IMR-90 (cell line): ENCODE measurements at regions not wholly inside any gene's neighbourhood (a gene's known extent, or its start where the extent isn't known, plus 50 kb on each side); places are given as distances from the start of the nearest gene placed in this dataset.

Experiments used
- ATAC-seq: fragments of 200-7000 bp; cut with Tn5 transposase; 2 replicates; pipeline ENCODE4 v1.9.1; 2020; ENCODE audit warnings: low read depth, mild to moderate bottlenecking, moderate library complexity
- BruUV-seq: library from RNA; stranded (reverse); fragments of 400-500 nt; replicated peaks from 2 replicates; lab custom pipeline; 2021; lab: Mats Ljungman, UMichigan
- CTCF ChIA-PET: fragments of 300-600 bp; formaldehyde crosslinking; extraction: SDS; loops from one replicate; lab custom pipeline; 2021; ENCODE audit warnings: antibody characterized with exemption; lab: Yijun Ruan, JAX
- POLR2A ChIA-PET: fragments of 300-600 bp; sonication (Branson Sonifier 250); formaldehyde crosslinking; loops from one replicate; lab custom pipeline; 2022; ENCODE audit warnings: antibody characterized with exemption; ENCODE audit not compliant: unreplicated experiment; lab: Charles Lee
- DNase-seq: peaks from one replicate; pipeline ENCODE4 v3.0.0; 2013
- H2AFZ ChIP-seq: replicated peaks from 2 replicates; pipeline ENCODE3; 2013; ENCODE audit warnings: low read length, mild to moderate bottlenecking; ENCODE audit not compliant: poor library complexity
- H2AK5ac ChIP-seq: 2 replicates; pipeline ENCODE4 v1.6.1; 2013; ENCODE audit warnings: low read depth, low read length, inconsistent platforms
- H2AK9ac ChIP-seq: replicated peaks from 2 replicates; pipeline ENCODE3; 2013; ENCODE audit warnings: mild to moderate bottlenecking, low read depth, low read length, moderate library complexity; ENCODE audit not compliant: poor library complexity
- H2BK120ac ChIP-seq: 2 replicates; pipeline ENCODE4 v1.6.1; 2013; ENCODE audit warnings: low read depth, low read length, inconsistent platforms
- H2BK15ac ChIP-seq: 3 replicates; pipeline ENCODE4 v1.6.1; 2013; ENCODE audit warnings: low read depth, low read length, inconsistent platforms
- H2BK20ac ChIP-seq: 2 replicates; pipeline ENCODE4 v1.6.1; 2013; ENCODE audit warnings: low read depth, mild to moderate bottlenecking, inconsistent platforms, low read length, moderate library complexity
- H2BK5ac ChIP-seq: 2 replicates; pipeline ENCODE4 v1.6.1; 2013; ENCODE audit warnings: mild to moderate bottlenecking, low read depth, low read length, inconsistent platforms; ENCODE audit not compliant: poor library complexity, severe bottlenecking
- H3K14ac ChIP-seq: replicated peaks from 2 replicates; pipeline ENCODE4 v1.6.1; 2013; ENCODE audit warnings: low read depth, low read length, inconsistent platforms
- H3K18ac ChIP-seq: 2 replicates; pipeline ENCODE4 v1.6.1; 2013; ENCODE audit warnings: low read depth, low read length, control low read depth
- H3K23ac ChIP-seq: 2 replicates; pipeline ENCODE4 v1.6.1; 2013; ENCODE audit warnings: low read depth, low read length, inconsistent platforms
- H3K27ac ChIP-seq: 2 replicates; pipeline ENCODE4 v1.5.1; 2013; ENCODE audit warnings: mild to moderate bottlenecking, control low read depth, low read length; ENCODE audit not compliant: insufficient read depth
- H3K27me3 ChIP-seq: 2 replicates; pipeline ENCODE4 v1.6.1; 2013; ENCODE audit warnings: low read length; ENCODE audit not compliant: control insufficient read depth, insufficient read depth
- H3K36me3 ChIP-seq: 2 replicates; pipeline ENCODE4 v1.6.1; 2013; ENCODE audit warnings: low read length, mixed read lengths; ENCODE audit not compliant: control insufficient read depth, insufficient read depth
- H3K4ac ChIP-seq: 2 replicates; pipeline ENCODE4 v1.6.1; 2013; ENCODE audit warnings: low read depth, low read length, inconsistent platforms
- H3K4me1 ChIP-seq: 2 replicates; pipeline ENCODE4 v1.6.1; 2013; ENCODE audit warnings: low read length, mixed read lengths; ENCODE audit not compliant: control insufficient read depth, insufficient read depth
- H3K4me2 ChIP-seq: 2 replicates; pipeline ENCODE4 v1.6.1; 2013; ENCODE audit warnings: low read depth, mild to moderate bottlenecking, control low read depth, low read length, moderate library complexity
- H3K4me3 ChIP-seq: 2 replicates; pipeline ENCODE4 v1.5.1; 2013; ENCODE audit warnings: low read depth, mild to moderate bottlenecking, control low read depth, low read length, moderate library complexity; ENCODE audit not compliant: insufficient read depth
- H3K56ac ChIP-seq: 2 replicates; pipeline ENCODE4 v1.6.1; 2013; ENCODE audit warnings: low read length, inconsistent platforms; ENCODE audit not compliant: insufficient read depth; ENCODE audit errors: extremely low read depth
- H3K79me1 ChIP-seq, 2 experiments: 2 replicates each; pipeline ENCODE4 v1.6.1; 2013; ENCODE audit warnings: low read length in 2 of 2, inconsistent platforms in 1 of 2, low read depth in 1 of 2
- H3K9ac ChIP-seq: 2 replicates; pipeline ENCODE4 v1.6.1; 2013; ENCODE audit warnings: low read depth, low read length, control low read depth
- H3K9me1 ChIP-seq: 2 replicates; pipeline ENCODE4 v1.6.1; 2013; ENCODE audit warnings: low read length, inconsistent platforms; ENCODE audit not compliant: insufficient read depth
- H3K9me3 ChIP-seq: 2 replicates; pipeline ENCODE4 v1.6.1; 2013; ENCODE audit warnings: low read length; ENCODE audit not compliant: control insufficient read depth, insufficient read depth
- H4K20me1 ChIP-seq: 2 replicates; pipeline ENCODE4 v1.6.1; 2013; ENCODE audit warnings: low read length, inconsistent platforms; ENCODE audit not compliant: insufficient read depth
- H4K5ac ChIP-seq: 2 replicates; pipeline ENCODE4 v1.6.1; 2013; ENCODE audit warnings: mild to moderate bottlenecking, low read depth, low read length, control low read depth
- H4K8ac ChIP-seq, 2 experiments: 2 replicates each; pipeline ENCODE4 v1.6.1; 2013; ENCODE audit warnings: low read depth in 2 of 2, low read length in 2 of 2, control low read depth in 1 of 2, inconsistent platforms in 1 of 2
- H4K91ac ChIP-seq: 2 replicates; pipeline ENCODE4 v1.6.1; 2013; ENCODE audit warnings: low read depth, low read length, inconsistent platforms; ENCODE audit not compliant: insufficient read depth
- BHLHE40 ChIP-seq: fragments of 150-350 bp; IDR thresholded peaks from 2 replicates; pipeline ENCODE4 v1.6.1; 2016; ENCODE audit warnings: mild to moderate bottlenecking, low read depth, low read length
- CEBPB ChIP-seq: IDR thresholded peaks from 2 replicates; pipeline ENCODE4 v1.6.1; 2012; ENCODE audit warnings: low read depth, low read length, improper control_type of control experiment
- CHD1 ChIP-seq: IDR thresholded peaks from 2 replicates; pipeline ENCODE4 v1.6.1; 2012; ENCODE audit warnings: low read depth, low read length, improper control_type of control experiment
- ELK1 ChIP-seq: fragments of 150-350 bp; IDR thresholded peaks from 2 replicates; pipeline ENCODE4 v1.6.1; 2016; ENCODE audit warnings: low read depth, mild to moderate bottlenecking, low read length, moderate library complexity, borderline replicate concordance
- FOS ChIP-seq: fragments of 150-350 bp; IDR thresholded peaks from 2 replicates; pipeline ENCODE4 v1.6.1; 2016; ENCODE audit warnings: low read depth, low read length
- MAFK ChIP-seq: IDR thresholded peaks from 2 replicates; pipeline ENCODE4 v1.6.1; 2012; ENCODE audit warnings: low read depth, low read length, improper control_type of control experiment
- MXI1 ChIP-seq: IDR thresholded peaks from 2 replicates; pipeline ENCODE4 v1.6.1; 2012; ENCODE audit warnings: low read depth, mild to moderate bottlenecking, low read length, moderate library complexity, borderline replicate concordance
- POLR2A ChIP-seq: IDR thresholded peaks from 2 replicates; pipeline ENCODE4 v1.6.1; 2012; ENCODE audit warnings: mild to moderate bottlenecking, low read depth, low read length
- RAD21 ChIP-seq: IDR thresholded peaks from 2 replicates; pipeline ENCODE4 v1.6.1; 2012; ENCODE audit warnings: low read length, improper control_type of control experiment
- RCOR1 ChIP-seq: IDR thresholded peaks from 2 replicates; pipeline ENCODE4 v1.6.1; 2012; ENCODE audit warnings: mild to moderate bottlenecking, low read length, improper control_type of control experiment; ENCODE audit not compliant: insufficient replicate concordance
- RFX5 ChIP-seq: IDR thresholded peaks from 2 replicates; pipeline ENCODE4 v1.8.0; 2012; ENCODE audit warnings: low read depth, mild to moderate bottlenecking, low read length, moderate library complexity
- SMC3 ChIP-seq: fragments of 150-350 bp; IDR thresholded peaks from 2 replicates; pipeline ENCODE4 v1.6.1; 2016; ENCODE audit warnings: low read depth, mild to moderate bottlenecking, antibody characterized with exemption, low read length, moderate library complexity
- USF2 ChIP-seq: fragments of 150-350 bp; IDR thresholded peaks from 2 replicates; pipeline ENCODE4 v1.6.1; 2017; ENCODE audit warnings: mild to moderate bottlenecking, antibody characterized with exemption, low read length, low read depth
- WGBS, 2 experiments: methylation state at CpG; one replicate each; pipeline versions ENCODE4 v1.1.5 to v1.1.7; 2013; ENCODE audit warnings: missing lambda C conversion rate in 2 of 2; ENCODE audit not compliant: insufficient read length in 1 of 2; ENCODE audit errors: extremely low coverage in 2 of 2; 5-methylcytosine and 5-hydroxymethylcytosine counted together
- dilution Hi-C: fragments of 300-500 bp; cut with HindIII; formaldehyde crosslinking; loops from one replicate; pipeline ENCODE4 v1.14.3; 2018; ENCODE audit warnings: low sequenced_read_pairs; ENCODE audit not compliant: unreplicated experiment
- in situ Hi-C: fragments of 300-500 bp; cut with MboI; formaldehyde crosslinking; loops from 3 replicates; pipeline ENCODE4 v1.14.3; 2019; ENCODE audit warnings: low sequenced_read_pairs, inconsistent platforms, mixed read lengths
- intact Hi-C: fragments of 100-400 bp; cut with micrococcal nuclease; formaldehyde crosslinking; loops from 2 replicates; pipeline ENCODE4 v1.10.0; 2022

GRCh38 chr5:40315126-40315525 lies 364.6 kb upstream of the PTGER4 start:
- TF ChIP-seq USF2 (no peak), RCOR1 (no peak), ELK1 (no peak), MAFK (no peak), CHD1 (no peak), MXI1 (no peak), RAD21 (no peak), SMC3 (no peak), FOS (no peak), CEBPB (no peak), BHLHE40 (no peak), RFX5 (no peak), POLR2A (no peak)
- no peak overlapping the region for H3K14ac ChIP-seq
- no TSS peak for BruUV-seq
- H3K18ac ChIP-seq = no peak overlapping the region
- H3K9me3 ChIP-seq = no peaks in the 10 kb centered on the region
- dilution Hi-C loops (no loop called here), in situ Hi-C loops (no loop called here), intact Hi-C loops (no loop called here)
- no CpG with 5 or more reads among the region's 1 CpG for WGBS, 2 experiments
- POLR2A ChIA-PET = no interaction called here
- no peaks in the 10 kb centered on the region for H3K9me1 ChIP-seq
- H2AFZ ChIP-seq = no peak overlapping the region
- CTCF ChIA-PET = no interaction called here
- H4K20me1 ChIP-seq = no peaks in the 10 kb centered on the region
- no peaks in the 10 kb centered on the region for H3K36me3 ChIP-seq
- no peak overlapping the region for H4K5ac ChIP-seq
- H3K27me3 ChIP-seq = no peaks in the 10 kb centered on the region; the same call in 1 of the 2 replicates
- H3K56ac ChIP-seq = no peak overlapping the region
- no peak overlapping the region for H2AK5ac ChIP-seq
- no peak overlapping the region for H3K9ac ChIP-seq
- H3K79me1 ChIP-seq = no peaks in the 10 kb centered on the region
- no peak overlapping the region for H3K4ac ChIP-seq
- no peak overlapping the region for H2BK20ac ChIP-seq
- no peak overlapping the region for H2BK120ac ChIP-seq
- no peaks in the 10 kb centered on the region for H3K4me1 ChIP-seq
- no peak overlapping the region for H3K4me2 ChIP-seq
- H2BK15ac ChIP-seq = no peak overlapping the region
- no peak overlapping the region for H3K4me3 ChIP-seq
- no peak overlapping the region for H3K27ac ChIP-seq
- no peak overlapping the region for H2BK5ac ChIP-seq
- no peak overlapping the region for H4K91ac ChIP-seq
- no peak for DNase-seq
- no peak overlapping the region for H3K23ac ChIP-seq
- H4K8ac ChIP-seq = no peak overlapping the region
- no peak for ATAC-seq
- no peak overlapping the region for H2AK9ac ChIP-seq
